ENCODE measurements at regions not wholly inside any gene's neighbourhood (a gene's known extent, or its start where the extent isn't known, plus 50 kb on each side); places are given as distances from the start of the nearest gene placed in this dataset.
"Not testable (repeated sequence)": the region's sequence is repeated elsewhere in the genome, so short reads cannot be mapped to it uniquely, and the experiment has no call there.

DNA sequence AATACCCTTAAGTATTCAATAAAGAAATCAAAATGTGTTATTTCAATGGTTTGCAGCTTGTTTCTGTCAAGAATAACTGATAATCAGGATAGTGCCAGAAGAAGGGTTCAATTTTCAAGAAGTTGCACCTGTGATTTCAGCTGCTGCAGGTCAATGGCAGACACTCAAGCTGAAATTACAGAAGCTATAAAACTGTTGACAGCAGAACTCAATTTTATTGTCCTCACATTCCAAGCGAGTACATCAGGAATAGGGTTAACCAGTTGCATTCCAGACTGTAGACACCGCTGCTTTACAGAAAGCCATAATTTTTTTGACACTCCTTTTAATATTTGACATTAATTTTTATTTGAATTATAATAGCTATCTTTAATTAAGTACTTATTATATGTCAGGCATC is 364.1 kb downstream of the CGGBP1 start:
- no peak for DNase-seq (ENCODE audit: low read depth in 2 of 2)
- no peaks in the 10 kb centered on the region for H3K9me3 ChIP-seq (ENCODE audit: control insufficient read depth, insufficient read depth, low read depth, low read length)
- no peaks in the 10 kb centered on the region for H4K20me1 ChIP-seq (ENCODE audit: control insufficient read depth, extremely low read depth, insufficient read depth, low read length)
- H3K27ac ChIP-seq (ENCODE audit: insufficient read depth, low read length), result no peak overlapping the region
- no peaks in the 10 kb centered on the region for H3K4me1 ChIP-seq (ENCODE audit: control insufficient read depth, extremely low read depth, insufficient read depth, low read length)
- H3K27me3 ChIP-seq (ENCODE audit: control insufficient read depth, insufficient read depth, low read length), result no peaks in the 10 kb centered on the region
- no peaks in the 10 kb centered on the region for H3K36me3 ChIP-seq (ENCODE audit: control insufficient read depth, insufficient read depth, low read length)
- H3K9ac ChIP-seq (ENCODE audit: insufficient read depth, low read length), result no peak overlapping the region
- H3K4me2 ChIP-seq (ENCODE audit: extremely low read depth, insufficient read depth, low read length), result no peak overlapping the region
- TF ChIP-seq EZH2 (IDR thresholded peaks at IDR 0.05; ENCODE audit: low read length, missing control alignments), result no peak
- TF ChIP-seq, protein P1, sequence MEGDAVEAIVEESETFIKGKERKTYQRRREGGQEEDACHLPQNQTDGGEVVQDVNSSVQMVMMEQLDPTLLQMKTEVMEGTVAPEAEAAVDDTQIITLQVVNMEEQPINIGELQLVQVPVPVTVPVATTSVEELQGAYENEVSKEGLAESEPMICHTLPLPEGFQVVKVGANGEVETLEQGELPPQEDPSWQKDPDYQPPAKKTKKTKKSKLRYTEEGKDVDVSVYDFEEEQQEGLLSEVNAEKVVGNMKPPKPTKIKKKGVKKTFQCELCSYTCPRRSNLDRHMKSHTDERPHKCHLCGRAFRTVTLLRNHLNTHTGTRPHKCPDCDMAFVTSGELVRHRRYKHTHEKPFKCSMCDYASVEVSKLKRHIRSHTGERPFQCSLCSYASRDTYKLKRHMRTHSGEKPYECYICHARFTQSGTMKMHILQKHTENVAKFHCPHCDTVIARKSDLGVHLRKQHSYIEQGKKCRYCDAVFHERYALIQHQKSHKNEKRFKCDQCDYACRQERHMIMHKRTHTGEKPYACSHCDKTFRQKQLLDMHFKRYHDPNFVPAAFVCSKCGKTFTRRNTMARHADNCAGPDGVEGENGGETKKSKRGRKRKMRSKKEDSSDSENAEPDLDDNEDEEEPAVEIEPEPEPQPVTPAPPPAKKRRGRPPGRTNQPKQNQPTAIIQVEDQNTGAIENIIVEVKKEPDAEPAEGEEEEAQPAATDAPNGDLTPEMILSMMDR (conservative IDR thresholded peaks at IDR 0.05 in 1 of 2, IDR thresholded peaks at IDR 0.05 in 1 of 2; ENCODE audit: low read depth in 1 of 2, low read length in 2 of 2), result no peak
- no peak overlapping the region for H2AFZ ChIP-seq (ENCODE audit: low read length)
- H3K79me2 ChIP-seq (ENCODE audit: control insufficient read depth, insufficient read depth, low read length), result no peaks in the 10 kb centered on the region
- no peak overlapping the region for H3K4me3 ChIP-seq (replicated peaks in 1 of 4; ENCODE audit: control extremely low read depth in 1 of 4, insufficient read depth in 1 of 4, low read depth in 3 of 4, low read length in 4 of 4)

DNA sequence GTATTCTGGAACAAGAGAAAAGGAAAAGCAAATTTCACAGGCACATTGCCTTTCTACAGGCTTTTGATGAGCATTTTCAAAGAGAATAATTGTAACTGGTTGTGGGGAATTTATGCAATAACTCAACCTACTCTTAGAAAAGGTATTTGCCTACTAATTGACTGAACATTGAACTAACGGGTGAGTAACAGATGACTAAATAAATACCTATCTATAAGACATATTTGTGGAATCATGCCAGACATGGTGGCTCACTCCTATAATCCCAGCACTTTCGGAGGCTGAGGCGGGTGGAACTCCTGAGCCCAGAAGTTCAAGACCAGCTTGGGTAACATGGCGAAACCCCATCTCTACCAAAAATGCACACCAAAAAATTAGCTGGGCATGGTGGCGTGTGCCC is 367.7 kb downstream of the CGGBP1 start:
- no peaks in the 10 kb centered on the region for H3K27me3 ChIP-seq (ENCODE audit: control insufficient read depth, insufficient read depth, low read length)
- no peaks in the 10 kb centered on the region for H3K4me1 ChIP-seq (ENCODE audit: control insufficient read depth, extremely low read depth, insufficient read depth, low read length)
- no peak for TF ChIP-seq EZH2 (IDR thresholded peaks at IDR 0.05; ENCODE audit: low read length, missing control alignments)
- TF ChIP-seq, protein P1 (conservative IDR thresholded peaks at IDR 0.05 in 1 of 2, IDR thresholded peaks at IDR 0.05 in 1 of 2; ENCODE audit: low read depth in 1 of 2, low read length in 2 of 2), result no peak
- no peak overlapping the region for H3K4me2 ChIP-seq (ENCODE audit: extremely low read depth, insufficient read depth, low read length)
- no peak overlapping the region for H3K9ac ChIP-seq (ENCODE audit: insufficient read depth, low read length)
- no peaks in the 10 kb centered on the region for H3K79me2 ChIP-seq (ENCODE audit: control insufficient read depth, insufficient read depth, low read length)
- H4K20me1 ChIP-seq (ENCODE audit: control insufficient read depth, extremely low read depth, insufficient read depth, low read length), result no peaks in the 10 kb centered on the region
- H2AFZ ChIP-seq (ENCODE audit: low read length), result no peak overlapping the region
- no peaks in the 10 kb centered on the region for H3K36me3 ChIP-seq (ENCODE audit: control insufficient read depth, insufficient read depth, low read length)
- DNase-seq (ENCODE audit: low read depth in 2 of 2), result peak in 1 of 2 donors; percentile 2
- no peak overlapping the region for H3K4me3 ChIP-seq (replicated peaks in 1 of 4; ENCODE audit: control extremely low read depth in 1 of 4, insufficient read depth in 1 of 4, low read depth in 3 of 4, low read length in 4 of 4)
- H3K27ac ChIP-seq (ENCODE audit: insufficient read depth, low read length), result no peak overlapping the region
- H3K9me3 ChIP-seq (ENCODE audit: control insufficient read depth, insufficient read depth, low read depth, low read length), result no peaks in the 10 kb centered on the region

DNA sequence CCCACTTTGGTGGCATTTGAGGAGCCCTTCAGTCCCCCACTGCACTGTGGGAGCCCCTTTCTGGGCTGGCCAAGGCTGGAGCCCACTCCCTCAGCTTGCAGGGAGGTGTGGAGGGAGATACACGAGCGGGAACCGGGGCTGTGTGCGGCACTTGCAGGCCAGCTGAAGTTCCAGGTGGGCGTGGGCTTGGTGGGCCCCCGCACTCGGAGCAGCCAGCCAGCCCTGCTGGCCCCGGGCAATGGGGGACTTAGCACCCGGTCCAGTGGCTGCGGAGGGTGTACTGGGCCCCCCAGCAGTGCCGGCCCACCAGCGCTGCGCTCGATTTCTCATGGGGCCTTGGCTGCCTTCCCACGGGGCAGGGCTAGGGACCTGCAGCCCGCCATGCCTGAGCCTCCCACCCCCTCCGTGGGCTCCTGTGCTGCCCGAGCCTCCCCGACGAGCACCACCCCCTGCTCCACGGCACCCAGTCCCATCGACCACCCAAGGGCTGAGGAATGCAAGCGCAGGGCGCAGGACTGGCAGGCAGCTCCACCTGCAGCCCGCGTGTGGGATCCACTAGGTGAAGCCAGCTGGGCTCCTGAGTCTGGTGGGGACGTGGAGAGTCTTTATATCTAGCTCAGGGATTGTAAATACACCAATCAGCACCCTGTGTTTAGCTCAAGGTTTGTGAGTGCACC is 379.7 kb downstream of the CGGBP1 start:
- H4K20me1 ChIP-seq (ENCODE audit: control insufficient read depth, extremely low read depth, insufficient read depth, low read length); H3K79me2 ChIP-seq (ENCODE audit: control insufficient read depth, insufficient read depth, low read length); H3K4me3 ChIP-seq (replicated peaks in 1 of 4; ENCODE audit: control extremely low read depth in 1 of 4, insufficient read depth in 1 of 4, low read depth in 3 of 4, low read length in 4 of 4); H2AFZ ChIP-seq (ENCODE audit: low read length); H3K36me3 ChIP-seq (ENCODE audit: control insufficient read depth, insufficient read depth, low read length); H3K27me3 ChIP-seq (ENCODE audit: control insufficient read depth, insufficient read depth, low read length); H3K9me3 ChIP-seq (ENCODE audit: control insufficient read depth, insufficient read depth, low read depth, low read length); H3K27ac ChIP-seq (ENCODE audit: insufficient read depth, low read length); DNase-seq (ENCODE audit: low read depth in 2 of 2); H3K4me2 ChIP-seq (ENCODE audit: extremely low read depth, insufficient read depth, low read length); H3K4me1 ChIP-seq (ENCODE audit: control insufficient read depth, extremely low read depth, insufficient read depth, low read length); H3K9ac ChIP-seq (ENCODE audit: insufficient read depth, low read length): not testable (repeated sequence)

Data from fibroblast of lung (primary cell).